Skeletal muscle cell (primary cell): ENCODE measurements at regions not wholly inside any gene's neighbourhood (a gene's known extent, or its start where the extent isn't known, plus 50 kb on each side); places are given as distances from the start of the nearest gene placed in this dataset.

Experiments
- DNase-seq: peaks from one replicate; pipeline ENCODE4 v3.0.0-alpha.2; 2010; ENCODE audit warnings: low read depth
- H3K4me3 ChIP-seq: 2 replicates; pipeline ENCODE4 v1.5.1; 2011; ENCODE audit warnings: low read depth, mild to moderate bottlenecking, control low read depth, low read length, moderate library complexity

DNA sequence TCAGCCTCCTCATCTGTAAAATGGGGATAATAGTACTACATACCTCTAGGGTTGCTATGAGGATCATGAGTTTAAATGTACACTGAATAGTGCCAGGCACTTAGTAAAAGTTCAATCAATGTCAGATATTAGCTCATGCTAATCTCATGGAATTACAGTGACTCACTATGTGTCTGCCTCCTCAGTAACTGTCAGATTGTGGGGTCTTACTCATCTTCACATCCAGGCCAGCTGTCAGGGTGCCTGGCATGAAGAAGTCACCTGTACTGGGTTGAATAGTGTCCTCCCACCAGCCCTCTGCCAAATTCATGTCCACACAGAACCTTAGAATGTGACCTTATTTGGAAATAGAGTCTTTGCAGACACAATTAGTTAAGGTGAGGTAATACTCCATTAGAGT, 54.3 kb upstream of the STIM2 start:
- H3K4me3 ChIP-seq: no peak overlapping the region
- DNase-seq: no peak

DNA sequence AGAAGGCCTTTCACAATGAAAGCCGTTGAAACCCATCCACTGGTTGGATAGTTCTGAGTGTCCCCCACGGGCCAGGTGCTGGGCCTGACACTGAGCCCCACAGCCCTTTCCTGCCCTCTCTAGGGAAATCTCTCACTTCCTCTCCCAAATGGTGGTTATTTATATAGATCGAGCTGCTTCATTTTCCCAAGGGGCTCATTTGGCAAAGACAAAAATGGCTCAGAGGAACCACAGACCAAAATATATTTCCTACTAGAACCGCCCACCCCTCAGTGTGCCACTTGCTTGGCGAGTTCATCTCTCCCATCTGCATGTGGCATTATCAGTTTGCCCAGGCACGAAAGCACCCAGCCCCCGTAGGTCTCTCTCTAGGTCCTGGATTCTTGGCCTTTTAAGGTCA, 53.3 kb upstream of the STIM2 start:
- peak; percentile 6 for DNase-seq
- no peak overlapping the region for H3K4me3 ChIP-seq

GRCh38 chr4:26809811-26810210, 50.8 kb upstream of the STIM2 start:
- H3K4me3 ChIP-seq: no peak overlapping the region
- DNase-seq: no peak
